Endodermal cell (in vitro differentiated cells): ENCODE measurements at regions not wholly inside any gene's neighbourhood (a gene's known extent, or its start where the extent isn't known, plus 50 kb on each side); places are given as distances from the start of the nearest gene placed in this dataset.

Source experiments
- DNase-seq: peaks from one replicate; pipeline ENCODE4 v3.0.0-alpha.2; 2017
- H3K27ac ChIP-seq: 2 replicates; pipeline ENCODE4 v1.5.1; 2013; ENCODE audit warnings: mild to moderate bottlenecking, low read depth, low read length, moderate library complexity
- H3K27me3 ChIP-seq: 2 replicates; pipeline ENCODE4 v1.6.1; 2013; ENCODE audit warnings: mild to moderate bottlenecking, low read length, moderate library complexity; ENCODE audit not compliant: insufficient read depth, control insufficient read depth, poor library complexity, severe bottlenecking
- H3K36me3 ChIP-seq: 2 replicates; pipeline ENCODE4 v1.7.0; 2013; ENCODE audit warnings: mild to moderate bottlenecking, low read length, moderate library complexity; ENCODE audit not compliant: control insufficient read depth, insufficient read depth
- H3K4me1 ChIP-seq: one replicate; pipeline ENCODE4 v1.7.0; 2013; ENCODE audit warnings: low read length; ENCODE audit not compliant: control insufficient read depth, insufficient read depth
- H3K4me3 ChIP-seq: 2 replicates; pipeline ENCODE4 v1.5.1; 2013; ENCODE audit warnings: mild to moderate bottlenecking, low read length, moderate library complexity
- H3K9ac ChIP-seq: 2 replicates; pipeline ENCODE4 v1.6.1; 2013; ENCODE audit warnings: mild to moderate bottlenecking, low read length, moderate library complexity; ENCODE audit not compliant: poor library complexity, severe bottlenecking; ENCODE audit errors: extremely low read depth
- H3K9me3 ChIP-seq: 2 replicates; pipeline ENCODE4 v1.6.1; 2013; ENCODE audit warnings: mild to moderate bottlenecking, low read length, moderate library complexity; ENCODE audit not compliant: control insufficient read depth
- H3K27ac Mint-ChIP-seq: 2 replicates; pipeline ENCODE4 v1.8.0; 2020; ENCODE audit warnings: mixed read lengths
- H3K27me3 Mint-ChIP-seq: 2 replicates; pipeline ENCODE4 v1.8.0; 2021; ENCODE audit warnings: mild to moderate bottlenecking, mixed read lengths; ENCODE audit not compliant: insufficient read depth
- H3K36me3 Mint-ChIP-seq: 2 replicates; pipeline ENCODE4 v1.8.0; 2020; ENCODE audit warnings: low read depth, mixed read lengths
- H3K4me1 Mint-ChIP-seq: 2 replicates; pipeline ENCODE4 v1.8.0; 2020; ENCODE audit warnings: mixed read lengths
- H3K4me3 Mint-ChIP-seq: 2 replicates; pipeline ENCODE4 v1.8.0; 2020; ENCODE audit warnings: mild to moderate bottlenecking, moderate library complexity, mixed read lengths
- H3K9me3 Mint-ChIP-seq: 2 replicates; pipeline ENCODE4 v1.8.0; 2020; ENCODE audit warnings: mild to moderate bottlenecking, mixed read lengths
- CTCF ChIP-seq: fragments of 200-600 bp; sonication (generic); conservative IDR thresholded peaks from 2 replicates; pipeline ENCODE4 v1.5.0; 2021; ENCODE audit warnings: antibody characterized with exemption, mild to moderate bottlenecking
- WGBS, 2 experiments: methylation state at CpG; one replicate each; pipeline versions ENCODE4 v1.1.5 to v1.1.7; 2013; ENCODE audit warnings: missing lambda C conversion rate in 2 of 2, mixed read lengths in 1 of 2; ENCODE audit not compliant: insufficient coverage in 1 of 2, insufficient read length in 1 of 2; 5-methylcytosine and 5-hydroxymethylcytosine counted together

DNA sequence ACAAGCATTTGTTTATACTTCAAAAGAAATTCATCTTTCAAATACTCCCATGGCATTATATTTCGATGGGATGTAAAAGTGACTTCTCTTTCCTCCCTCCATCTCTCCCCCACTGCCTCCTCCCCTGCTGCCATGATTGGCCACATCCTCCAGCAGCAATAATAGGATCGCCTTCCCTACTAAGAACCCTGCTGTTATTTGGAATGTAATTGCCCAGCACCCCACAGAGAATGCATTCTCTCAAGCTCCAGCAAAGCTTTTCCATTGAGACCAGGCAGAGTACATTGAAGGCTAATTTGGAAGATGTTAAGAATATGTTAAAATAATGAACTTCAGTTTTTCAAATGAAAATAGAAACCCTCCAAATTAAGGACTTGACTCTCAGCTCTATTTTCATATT lies 375.4 kb upstream of the ACVR2A start:
- peaks cover 14% of the 10 kb centered on the region for H3K4me1 ChIP-seq
- no peak overlapping the region for H3K9ac ChIP-seq
- no peak overlapping the region for H3K27ac Mint-ChIP-seq
- no peaks in the 10 kb centered on the region for H3K9me3 Mint-ChIP-seq
- no peaks in the 10 kb centered on the region for H3K36me3 ChIP-seq
- no peak overlapping the region for H3K4me3 ChIP-seq
- peaks cover 48% of the 10 kb centered on the region for H3K4me1 Mint-ChIP-seq
- H3K27ac ChIP-seq, result peak overlapping the region; percentile 12
- no peaks in the 10 kb centered on the region for H3K9me3 ChIP-seq
- H3K27me3 ChIP-seq, result no peaks in the 10 kb centered on the region
- peak; percentile 86 for DNase-seq
- peaks cover 3% of the 10 kb centered on the region for H3K27me3 Mint-ChIP-seq
- TF ChIP-seq CTCF, result no peak
- H3K36me3 Mint-ChIP-seq, result no peaks in the 10 kb centered on the region
- no peak overlapping the region for H3K4me3 Mint-ChIP-seq
- 0 to 18% methylated on average over 1 to 2 of the region's 2 CpGs for WGBS, 2 experiments

- Mint-ChIP-seq H3K36me3 (no peaks in the 10 kb centered on the region), H3K4me1 (peaks cover 53% of the 10 kb centered on the region), H3K27me3 (peaks cover 3% of the 10 kb centered on the region), H3K9me3 (no peaks in the 10 kb centered on the region), H3K27ac (peak overlapping the region; percentile 17), H3K4me3 (no peak overlapping the region)
- TF ChIP-seq CTCF, result no peak
- H3K9me3 ChIP-seq, result no peaks in the 10 kb centered on the region
- no peaks in the 10 kb centered on the region for H3K27me3 ChIP-seq
- peak; percentile 61 for DNase-seq
- 51 to 65% methylated on average over 4 to 5 of the region's 5 CpGs for WGBS, 2 experiments
- peaks cover 16% of the 10 kb centered on the region for H3K4me1 ChIP-seq
- no peaks in the 10 kb centered on the region for H3K36me3 ChIP-seq
- no peak overlapping the region for H3K4me3 ChIP-seq
- H3K9ac ChIP-seq, result no peak overlapping the region
- no peak overlapping the region for H3K27ac ChIP-seq
Measured at GRCh38 chr2:147468963-147469362, 375.9 kb upstream of the ACVR2A start.

GRCh38 chr2:147468349-147468748 lies 376.5 kb upstream of the ACVR2A start:
- Mint-ChIP-seq H3K4me3 (no peak overlapping the region), H3K36me3 (no peaks in the 10 kb centered on the region), H3K9me3 (no peaks in the 10 kb centered on the region), H3K27me3 (peaks cover 3% of the 10 kb centered on the region), H3K4me1 (peaks cover 59% of the 10 kb centered on the region), H3K27ac (no peak overlapping the region)
- peaks cover 19% of the 10 kb centered on the region for H3K4me1 ChIP-seq
- no peak for TF ChIP-seq CTCF
- no peak for DNase-seq
- no peaks in the 10 kb centered on the region for H3K27me3 ChIP-seq
- no peaks in the 10 kb centered on the region for H3K9me3 ChIP-seq
- H3K36me3 ChIP-seq, result no peaks in the 10 kb centered on the region
- no peak overlapping the region for H3K4me3 ChIP-seq
- no peak overlapping the region for H3K9ac ChIP-seq
- H3K27ac ChIP-seq, result no peak overlapping the region
- 72% methylated on average over 2 of the region's 3 CpGs; no CpG with 5 or more reads in 1 of the 2 experiments for WGBS, 2 experiments
